ENCODE measurements at regions not wholly inside any gene's neighbourhood (a gene's known extent, or its start where the extent isn't known, plus 50 kb on each side); places are given as distances from the start of the nearest gene placed in this dataset.

GRCh38 chr10:58936364-58936763 is 240.1 kb upstream of the PHYHIPL start:
- DNase-seq, result no peak

- DNase-seq, result no peak
Observed at GRCh38 chr10:58937423-58937822, 239.0 kb upstream of the PHYHIPL start.

- no peak for DNase-seq
Observed at GRCh38 chr10:58942724-58943123, 233.7 kb upstream of the PHYHIPL start.

GRCh38 chr10:58943256-58943890 is 233.1 kb upstream of the PHYHIPL start:
- no peak for DNase-seq

- no peak for DNase-seq
Observed at GRCh38 chr10:58943960-58944359, 232.5 kb upstream of the PHYHIPL start.

GRCh38 chr10:58948303-58948702 is 228.1 kb upstream of the PHYHIPL start:
- no peak for DNase-seq

GRCh38 chr10:58950618-58951017 is 225.8 kb upstream of the PHYHIPL start:
- no peak for DNase-seq

GRCh38 chr10:58951087-58951486 is 225.4 kb upstream of the PHYHIPL start:
- DNase-seq, result no peak

GRCh38 chr10:58951746-58952145 is 224.7 kb upstream of the PHYHIPL start:
- DNase-seq, result no peak

- no peak for DNase-seq
Observed at GRCh38 chr10:58952162-58952601, 224.3 kb upstream of the PHYHIPL start.

GRCh38 chr10:58952747-58953466 is 223.5 kb upstream of the PHYHIPL start:
- DNase-seq, result peak; percentile 26

- no peak for DNase-seq
Observed at GRCh38 chr10:58954178-58954577, 222.3 kb upstream of the PHYHIPL start.

GRCh38 chr10:58955615-58956014 is 220.8 kb upstream of the PHYHIPL start:
- no peak for DNase-seq

- no peak for DNase-seq
Observed at GRCh38 chr10:58956926-58957325, 219.5 kb upstream of the PHYHIPL start.

GRCh38 chr10:58957517-58957916 is 218.9 kb upstream of the PHYHIPL start:
- DNase-seq, result no peak

- no peak for DNase-seq
Observed at GRCh38 chr10:58963101-58963534, 213.3 kb upstream of the PHYHIPL start.

GRCh38 chr10:58963723-58964124 is 212.7 kb upstream of the PHYHIPL start:
- no peak for DNase-seq

- no peak for DNase-seq
Observed at GRCh38 chr10:58965855-58966254, 210.6 kb upstream of the PHYHIPL start.

- DNase-seq, result no peak
Observed at GRCh38 chr10:58967551-58968388, 208.7 kb upstream of the PHYHIPL start.

GRCh38 chr10:58968389-58968755 is 208.1 kb upstream of the PHYHIPL start:
- no peak for DNase-seq

- DNase-seq, result no peak
Observed at GRCh38 chr10:58969576-58969975, 206.9 kb upstream of the PHYHIPL start.

- DNase-seq, result no peak
Observed at GRCh38 chr10:58970160-58970915, 206.1 kb upstream of the PHYHIPL start.

GRCh38 chr10:58971211-58971610 is 205.2 kb upstream of the PHYHIPL start:
- DNase-seq, result no peak
